KOPT-K1 (cell line): ENCODE measurements at regions not wholly inside any gene's neighbourhood (a gene's known extent, or its start where the extent isn't known, plus 50 kb on each side); places are given as distances from the start of the nearest gene placed in this dataset.
A peak's percentile ranks its signal among the peaks of the same experiment; 100 is the strongest.

Source experiments
- H3K27ac ChIP-seq: fragments of 200-600 bp; sonication (generic); 2 replicates; pipeline ENCODE4 v1.5.1; 2016; ENCODE audit warnings: antibody characterized with exemption, mild to moderate bottlenecking, low read depth, low read length; ENCODE audit not compliant: poor library complexity, severe bottlenecking
- H3K36me3 ChIP-seq: fragments of 200-600 bp; sonication (generic); 2 replicates; pipeline ENCODE4 v1.5.1; 2017; ENCODE audit warnings: antibody characterized with exemption, mild to moderate bottlenecking, low read length, moderate library complexity; ENCODE audit not compliant: insufficient read depth
- H3K9me3 ChIP-seq: fragments of 200-600 bp; sonication (generic); 2 replicates; pipeline ENCODE4 v1.5.1; 2017; ENCODE audit warnings: antibody characterized with exemption, low read length, mild to moderate bottlenecking; ENCODE audit not compliant: insufficient read depth, poor library complexity, severe bottlenecking

DNA sequence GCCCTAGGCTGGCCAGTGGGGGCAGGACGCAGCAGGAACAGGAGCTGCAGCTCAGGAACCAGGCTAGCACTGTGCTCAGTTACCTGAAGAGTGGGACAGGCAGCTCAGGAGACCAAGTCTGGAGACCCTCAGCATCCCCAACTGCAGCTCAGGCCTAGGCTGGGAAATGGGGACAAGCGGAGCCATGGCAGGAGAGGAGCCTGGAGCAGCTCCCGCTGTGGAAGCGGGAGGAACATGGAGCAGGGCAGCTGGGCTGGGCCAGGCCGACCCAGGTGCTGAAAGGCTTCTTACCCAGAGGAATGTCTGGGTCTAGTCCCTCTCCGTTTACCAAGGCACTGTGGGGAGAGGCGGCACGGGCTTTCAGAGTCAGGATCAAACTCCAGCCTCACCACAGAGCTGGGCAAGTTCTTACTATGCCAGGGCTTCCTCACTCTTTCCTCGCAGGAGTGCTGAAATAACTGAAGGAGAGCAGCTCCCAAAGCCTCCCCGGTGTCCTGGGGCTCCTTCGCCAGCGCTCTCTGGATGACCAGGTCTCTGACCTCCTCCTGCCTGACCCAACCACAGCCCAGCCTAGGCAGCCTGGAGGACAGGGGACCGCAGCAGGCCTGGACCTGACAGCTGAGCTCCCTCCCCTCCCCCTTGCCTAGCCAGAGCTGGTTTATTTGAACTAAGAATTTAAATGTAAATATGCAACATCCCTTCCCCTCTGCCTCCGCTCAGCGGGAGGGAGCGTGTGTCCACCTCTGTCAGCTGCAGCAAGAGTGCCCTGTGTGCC, 247.8 kb upstream of the SIX2 start:
- no peak overlapping the region for H3K27ac ChIP-seq
- no peaks in the 10 kb centered on the region for H3K36me3 ChIP-seq
- no peaks in the 10 kb centered on the region for H3K9me3 ChIP-seq

DNA sequence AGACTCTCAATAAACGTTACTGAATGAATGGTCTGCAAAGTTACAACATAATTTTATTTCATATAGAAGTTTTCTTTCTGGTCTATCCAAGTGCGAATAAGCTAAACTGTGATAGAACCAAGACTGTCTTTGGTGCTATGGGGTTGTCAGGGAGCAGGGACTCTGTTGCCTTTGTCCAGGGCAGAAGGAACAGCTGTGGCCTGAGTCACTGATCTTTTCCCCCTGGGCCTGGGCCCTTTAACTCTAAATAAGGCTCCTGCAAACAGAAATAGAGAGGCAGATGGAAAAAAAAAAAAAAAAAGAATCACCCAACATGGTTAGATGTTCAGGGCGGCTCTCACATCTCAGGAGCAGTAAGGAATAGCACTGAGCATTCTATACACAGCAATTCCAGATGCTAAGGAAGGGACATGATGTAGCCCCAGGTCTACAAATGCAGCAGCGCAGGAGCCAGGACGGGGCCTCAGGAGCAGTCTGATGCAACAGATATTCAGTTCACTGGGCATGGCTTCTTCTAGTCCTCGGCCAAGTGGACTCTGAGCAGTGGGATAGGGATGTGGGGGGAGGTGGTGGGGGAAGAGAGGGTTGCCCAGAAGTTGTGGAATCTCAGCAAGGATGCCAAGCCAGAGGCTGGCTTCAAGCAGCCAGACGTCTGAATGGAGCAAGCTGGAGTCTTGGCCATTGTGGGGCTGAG, 247.1 kb upstream of the SIX2 start:
- no peaks in the 10 kb centered on the region for H3K9me3 ChIP-seq
- no peak overlapping the region for H3K27ac ChIP-seq
- no peaks in the 10 kb centered on the region for H3K36me3 ChIP-seq

DNA sequence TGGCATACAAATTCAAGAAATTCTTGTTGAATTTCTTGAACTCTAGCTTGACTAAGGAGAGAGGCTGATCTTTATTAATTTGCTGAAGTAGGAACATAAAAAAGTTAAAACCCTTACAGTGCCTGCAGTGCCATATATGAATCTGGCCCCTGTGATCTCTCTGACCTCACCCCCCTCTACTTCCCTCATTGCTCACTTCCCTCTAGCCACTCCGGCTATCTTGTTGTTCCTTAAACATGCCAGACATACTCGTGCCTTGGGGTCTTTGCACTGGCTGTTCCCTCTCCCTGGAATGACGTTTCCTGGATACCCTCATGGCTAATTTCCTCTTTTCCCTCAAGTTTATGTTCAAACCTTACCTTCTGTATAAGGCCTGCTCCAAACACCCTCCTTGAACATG, 246.3 kb upstream of the SIX2 start:
- H3K27ac ChIP-seq, result no peak overlapping the region
- no peaks in the 10 kb centered on the region for H3K9me3 ChIP-seq
- no peaks in the 10 kb centered on the region for H3K36me3 ChIP-seq

DNA sequence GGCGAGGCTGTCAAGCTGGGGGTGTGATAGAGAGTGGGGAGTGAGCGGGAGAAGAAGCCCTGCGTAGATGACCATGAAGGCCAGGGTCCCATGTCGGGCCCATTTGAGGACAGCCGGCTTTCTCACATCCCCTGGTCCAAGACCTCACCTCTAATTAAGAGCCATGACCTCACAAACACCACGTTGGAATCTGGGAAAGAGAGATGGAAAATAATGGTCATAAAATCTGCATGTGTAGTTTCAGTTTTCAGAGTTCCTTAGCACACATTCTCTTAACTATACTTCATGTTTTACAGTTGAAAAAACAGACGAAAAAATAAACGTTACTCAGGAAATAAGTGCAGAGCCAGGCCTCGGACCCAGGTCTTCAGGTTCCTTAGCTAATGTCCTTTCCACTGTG, 244.8 kb upstream of the SIX2 start:
- no peaks in the 10 kb centered on the region for H3K36me3 ChIP-seq
- no peak overlapping the region for H3K27ac ChIP-seq
- H3K9me3 ChIP-seq, result no peaks in the 10 kb centered on the region

DNA sequence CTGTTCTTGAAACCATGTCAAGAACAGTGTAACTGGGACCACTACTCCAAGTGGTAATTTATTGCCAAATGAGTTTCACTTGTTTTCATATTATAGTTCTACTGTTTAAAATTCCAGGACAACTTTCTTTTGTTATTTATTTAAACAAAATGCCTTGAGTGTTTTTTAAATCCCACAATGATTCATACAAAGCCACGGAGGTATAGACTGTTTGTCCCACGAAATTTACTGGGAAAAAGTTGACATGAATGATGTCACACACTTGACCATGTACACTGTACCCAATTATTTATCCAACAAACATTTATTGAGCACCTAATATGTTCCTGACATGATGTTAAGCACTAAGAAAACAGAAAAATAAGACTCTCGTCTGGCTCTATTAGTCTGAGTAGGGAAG, 243.9 kb upstream of the SIX2 start:
- Histone ChIP-seq H3K27ac (no peak overlapping the region), H3K9me3 (no peaks in the 10 kb centered on the region), H3K36me3 (no peaks in the 10 kb centered on the region)

DNA sequence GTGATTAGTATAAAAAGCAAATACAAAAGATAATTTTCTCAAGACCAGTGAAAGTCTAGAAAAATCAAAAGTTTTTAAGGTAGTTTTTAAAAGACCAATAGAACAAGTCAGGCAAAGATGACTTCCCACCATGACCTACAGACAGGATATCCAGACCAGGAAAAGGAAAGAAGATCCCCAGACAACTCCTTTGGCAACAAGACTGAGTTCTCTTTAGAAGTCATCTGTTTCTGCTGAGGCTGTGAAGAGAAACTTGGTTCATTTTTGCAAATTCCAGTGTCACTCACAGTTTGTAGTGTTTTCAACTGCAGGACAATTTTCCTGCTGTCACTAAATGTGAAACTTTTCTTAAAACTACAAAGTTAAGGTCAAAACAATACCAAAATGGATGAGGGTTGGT, 240.9 kb upstream of the SIX2 start:
- no peaks in the 10 kb centered on the region for H3K36me3 ChIP-seq
- H3K27ac ChIP-seq, result no peak overlapping the region
- no peaks in the 10 kb centered on the region for H3K9me3 ChIP-seq

DNA sequence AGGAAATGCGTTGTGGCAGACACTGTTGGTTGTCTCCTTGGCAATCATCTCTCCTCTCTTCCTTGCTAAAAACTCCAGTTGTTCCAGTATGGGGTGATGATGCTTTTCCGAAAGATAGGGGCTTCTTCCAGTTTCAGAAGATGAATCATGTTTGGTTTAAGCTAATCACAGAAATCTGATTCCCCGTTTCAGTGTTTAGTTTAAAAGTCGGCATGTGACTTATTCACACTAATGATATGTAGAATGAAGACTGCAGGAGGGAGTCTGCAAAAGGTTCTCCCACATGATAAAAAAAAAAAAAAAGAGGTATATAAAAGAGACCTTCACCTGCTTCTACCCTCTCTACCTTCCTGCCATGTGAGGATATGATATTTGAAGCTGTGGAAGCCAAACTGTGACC, 239.0 kb upstream of the SIX2 start:
- Histone ChIP-seq H3K36me3 (no peaks in the 10 kb centered on the region), H3K27ac (no peak overlapping the region), H3K9me3 (no peaks in the 10 kb centered on the region)

DNA sequence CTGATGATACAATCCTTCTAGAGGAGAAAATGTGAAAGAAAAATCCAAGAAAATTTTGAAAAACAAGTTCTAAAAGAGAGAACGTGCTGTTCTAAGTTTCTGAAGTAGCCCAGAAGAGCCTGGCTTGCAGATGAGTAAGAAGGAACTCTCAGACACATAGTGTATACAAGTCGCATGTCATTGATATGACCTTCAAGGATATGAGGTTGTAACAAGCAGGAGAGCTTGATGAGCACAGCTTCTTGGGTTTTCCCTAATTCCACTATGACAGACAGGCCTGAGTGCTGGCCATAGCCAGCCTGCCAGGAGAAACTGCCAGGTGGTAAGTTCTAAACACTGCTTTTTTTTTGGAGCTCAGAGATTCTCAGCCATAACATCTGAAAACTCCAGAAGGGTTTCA, 235.7 kb upstream of the SIX2 start:
- no peaks in the 10 kb centered on the region for H3K36me3 ChIP-seq
- H3K27ac ChIP-seq, result no peak overlapping the region
- H3K9me3 ChIP-seq, result no peaks in the 10 kb centered on the region

DNA sequence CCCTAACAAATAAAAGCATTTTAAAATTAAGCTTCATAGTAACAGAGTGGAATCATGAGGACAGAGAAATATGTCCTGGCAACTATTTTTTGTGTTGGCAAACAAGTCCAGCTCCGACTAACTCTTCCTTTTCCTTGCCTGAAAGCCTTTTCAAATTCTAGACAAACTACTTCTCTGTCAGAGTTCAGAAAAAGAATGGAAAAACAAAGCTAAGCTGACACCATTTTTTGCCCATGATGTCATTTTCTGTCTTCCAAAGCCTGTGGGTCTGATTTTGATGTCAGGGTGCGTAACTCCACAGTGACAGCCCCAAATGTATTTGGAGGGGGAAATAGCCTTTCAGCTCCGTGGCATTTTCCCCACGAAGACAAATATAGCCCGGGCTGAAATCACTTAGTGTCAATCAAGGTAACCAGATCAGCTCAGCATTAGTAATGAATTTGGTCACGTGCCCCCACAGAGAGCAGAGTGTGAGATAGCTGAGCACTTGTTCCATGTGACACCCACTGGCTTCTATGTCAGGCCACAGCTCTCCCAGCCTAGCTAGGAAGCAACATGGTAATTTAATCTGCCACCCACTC, 233.0 kb upstream of the SIX2 start:
- Histone ChIP-seq H3K9me3 (no peaks in the 10 kb centered on the region), H3K36me3 (no peaks in the 10 kb centered on the region), H3K27ac (no peak overlapping the region)

DNA sequence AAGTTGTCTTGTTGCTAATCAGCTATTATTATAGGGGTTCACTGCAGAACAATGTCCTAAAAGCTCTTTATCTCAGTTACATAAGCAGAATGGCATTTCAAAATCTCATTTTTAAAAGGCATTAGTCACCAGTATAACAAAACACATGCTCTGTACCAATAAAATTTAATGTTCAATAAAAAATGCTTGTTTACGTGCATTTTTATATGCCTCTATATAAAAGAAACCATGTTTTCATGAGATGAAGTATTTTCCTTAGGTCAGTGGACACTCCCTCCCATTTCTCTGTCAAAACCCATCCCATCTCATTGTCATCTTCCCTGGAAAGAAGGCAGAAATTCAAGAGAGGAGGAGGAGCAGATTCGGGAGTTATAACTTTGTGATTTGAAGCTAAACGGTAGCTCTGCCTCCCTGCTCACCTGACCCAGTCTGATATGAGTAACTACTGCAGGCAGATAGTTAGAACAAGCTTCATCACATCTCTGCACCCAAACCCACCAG, 231.9 kb upstream of the SIX2 start:
- Histone ChIP-seq H3K9me3 (no peaks in the 10 kb centered on the region), H3K36me3 (no peaks in the 10 kb centered on the region), H3K27ac (no peak overlapping the region)

DNA sequence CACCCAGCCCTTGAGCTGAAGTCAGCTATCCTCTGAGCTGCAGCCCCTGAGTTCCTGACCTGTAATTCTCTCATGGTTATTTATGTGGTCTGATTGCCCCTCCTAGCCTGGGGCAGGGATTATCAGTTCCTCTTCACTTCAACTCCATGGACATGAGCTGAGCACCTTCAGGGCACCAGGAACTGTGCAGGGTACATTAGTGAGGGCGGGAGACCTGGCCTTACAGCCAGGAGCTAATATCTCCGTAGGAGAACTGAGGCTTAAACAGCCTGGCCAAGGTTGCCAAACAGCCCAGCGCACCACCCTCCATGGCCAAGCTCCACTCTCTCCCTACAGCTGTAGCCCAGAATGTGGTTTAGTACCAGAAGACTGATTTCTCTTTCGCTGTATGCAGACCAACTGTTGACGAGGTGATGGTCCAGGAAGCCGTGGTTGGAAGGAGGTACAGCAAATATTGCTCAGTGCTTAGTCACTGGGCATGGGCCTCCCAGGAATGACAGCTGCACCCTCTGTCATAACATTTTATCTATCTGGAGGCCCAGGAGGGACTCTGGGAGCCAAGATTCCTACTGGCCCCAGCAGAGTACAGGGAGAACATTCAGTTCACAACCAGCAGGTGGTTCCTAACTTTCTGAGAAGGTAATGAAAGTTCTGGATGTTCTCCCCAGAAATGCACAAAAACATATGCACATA, 228.7 kb upstream of the SIX2 start:
- Histone ChIP-seq H3K9me3 (no peaks in the 10 kb centered on the region), H3K27ac (peak overlapping the region; percentile 31)

DNA sequence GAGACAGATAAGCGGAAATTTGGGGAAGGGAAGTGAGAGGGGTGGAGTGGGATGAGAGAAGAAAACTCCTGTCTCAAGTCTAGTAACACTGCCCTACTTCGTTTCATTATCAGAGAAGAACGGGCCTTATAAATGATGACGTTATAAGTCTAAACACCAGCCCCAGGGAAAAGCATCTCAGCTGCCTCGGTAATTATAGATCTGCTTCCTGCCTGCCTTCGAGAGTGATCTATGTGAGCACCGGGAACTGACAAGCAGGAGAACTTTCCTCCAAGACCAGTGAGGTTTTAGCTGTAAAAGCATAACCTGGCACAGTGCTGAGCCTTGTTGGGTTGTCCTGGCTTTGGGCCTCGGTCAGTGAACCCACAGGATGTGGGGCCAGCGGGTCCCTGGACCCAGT, 227.9 kb upstream of the SIX2 start:
- Histone ChIP-seq H3K27ac (no peak overlapping the region), H3K36me3 (no peaks in the 10 kb centered on the region), H3K9me3 (no peaks in the 10 kb centered on the region)

More for the DNA sequence above, 228.7 kb upstream of the SIX2 start:
- no peaks in the 10 kb centered on the region for H3K36me3 ChIP-seq

DNA sequence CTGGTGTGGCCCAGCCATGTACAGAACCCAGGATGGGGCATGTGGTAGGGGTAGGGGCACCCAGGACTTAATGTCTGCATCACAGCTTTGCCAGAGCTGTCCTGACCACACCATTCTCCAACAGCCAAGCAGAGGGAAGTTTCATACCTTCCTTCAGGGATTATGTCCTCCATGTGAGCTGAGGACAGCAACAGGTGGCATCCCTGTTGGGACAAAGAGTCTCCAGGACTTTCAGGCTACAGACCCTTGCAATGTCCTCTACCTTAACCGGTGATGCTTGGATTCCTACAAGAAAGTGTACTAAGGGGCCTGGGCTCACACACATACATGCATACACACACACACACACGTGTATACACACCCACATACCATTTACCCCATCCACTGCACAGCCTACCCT, 227.0 kb upstream of the SIX2 start:
- no peak overlapping the region for H3K27ac ChIP-seq
- no peaks in the 10 kb centered on the region for H3K9me3 ChIP-seq
- no peaks in the 10 kb centered on the region for H3K36me3 ChIP-seq

DNA sequence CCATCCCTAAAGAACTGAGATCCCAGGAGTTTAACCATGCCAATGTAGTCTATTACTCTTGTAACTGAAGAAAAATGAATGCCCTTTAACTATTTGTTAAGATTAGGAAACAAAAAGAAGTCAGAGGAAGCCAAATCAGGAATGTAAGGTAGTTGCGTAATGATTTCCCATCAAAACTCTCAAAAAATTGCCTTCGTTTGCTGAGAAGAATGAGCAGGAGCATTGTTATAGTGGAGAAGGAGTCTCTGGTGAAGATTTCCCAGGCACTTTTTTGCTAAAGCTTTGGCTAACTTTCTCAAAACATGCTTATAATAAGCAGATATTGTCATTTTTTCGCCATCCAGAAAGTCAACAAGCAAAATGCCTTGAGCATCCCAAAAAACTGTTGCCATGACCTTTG, 224.0 kb upstream of the SIX2 start:
- Histone ChIP-seq H3K36me3 (no peaks in the 10 kb centered on the region), H3K27ac (no peak overlapping the region), H3K9me3 (peaks cover 7% of the 10 kb centered on the region)

DNA sequence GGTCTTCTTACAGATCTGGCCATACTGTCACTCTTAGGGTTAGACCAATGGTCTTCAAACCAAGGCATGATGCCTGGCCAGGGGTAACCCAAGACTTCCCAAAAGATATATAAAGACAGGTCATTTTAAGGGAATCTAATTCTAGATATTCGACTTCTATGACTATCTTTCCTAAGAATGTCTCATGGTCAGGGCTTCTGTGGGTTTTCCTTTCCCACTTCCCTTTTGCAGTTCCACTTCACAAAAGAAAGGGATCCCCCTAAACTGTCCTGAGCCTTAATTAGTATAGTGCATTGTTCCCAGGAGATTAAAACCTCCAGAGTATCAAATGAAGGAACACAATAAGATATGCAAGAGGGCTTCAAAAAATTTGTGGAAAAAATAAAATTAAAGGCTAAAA, 223.6 kb upstream of the SIX2 start:
- no peaks in the 10 kb centered on the region for H3K36me3 ChIP-seq

More for the DNA sequence above, 223.6 kb upstream of the SIX2 start:
- Histone ChIP-seq H3K9me3 (peaks cover 11% of the 10 kb centered on the region), H3K27ac (no peak overlapping the region)
